ENCODE measurements at regions not wholly inside any gene's neighbourhood (a gene's known extent, or its start where the extent isn't known, plus 50 kb on each side); places are given as distances from the start of the nearest gene placed in this dataset.

GRCh38 chr2:107607054-107607453, 219.6 kb upstream of the RGPD4 start:
- no peak for TF ChIP-seq POLR2A (IDR thresholded peaks at IDR 0.05)
- TF ChIP-seq CTCF (IDR thresholded peaks at IDR 0.05): no peak

Measured in esophagus squamous epithelium (tissue), 4 donors.